ENCODE measurements at regions not wholly inside any gene's neighbourhood (a gene's known extent, or its start where the extent isn't known, plus 50 kb on each side); places are given as distances from the start of the nearest gene placed in this dataset.

DNA sequence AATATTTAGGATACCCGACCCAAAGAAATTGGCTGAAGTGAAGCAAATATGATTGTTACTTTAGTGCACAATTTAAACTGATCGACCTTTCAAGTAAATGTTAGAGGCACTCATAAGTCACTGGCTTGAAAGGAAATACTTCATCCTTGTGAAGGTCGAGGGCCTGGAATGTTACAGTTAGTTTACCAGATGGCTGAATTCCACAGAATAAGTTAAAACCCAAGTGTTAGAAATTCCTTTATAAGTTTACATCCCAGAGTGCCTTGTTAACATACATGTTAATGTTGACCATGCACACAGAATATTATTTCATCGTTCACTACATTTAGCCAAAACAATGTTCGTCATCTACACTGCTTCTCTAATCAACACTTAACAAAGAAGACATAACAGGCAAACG is 235.5 kb upstream of the ANO3 start (continued):
- TF ChIP-seq PREB (CRISPR knock-in tag; IDR thresholded peaks at IDR 0.05; ENCODE audit: borderline replicate concordance) = no peak
- TF ChIP-seq, protein P1, sequence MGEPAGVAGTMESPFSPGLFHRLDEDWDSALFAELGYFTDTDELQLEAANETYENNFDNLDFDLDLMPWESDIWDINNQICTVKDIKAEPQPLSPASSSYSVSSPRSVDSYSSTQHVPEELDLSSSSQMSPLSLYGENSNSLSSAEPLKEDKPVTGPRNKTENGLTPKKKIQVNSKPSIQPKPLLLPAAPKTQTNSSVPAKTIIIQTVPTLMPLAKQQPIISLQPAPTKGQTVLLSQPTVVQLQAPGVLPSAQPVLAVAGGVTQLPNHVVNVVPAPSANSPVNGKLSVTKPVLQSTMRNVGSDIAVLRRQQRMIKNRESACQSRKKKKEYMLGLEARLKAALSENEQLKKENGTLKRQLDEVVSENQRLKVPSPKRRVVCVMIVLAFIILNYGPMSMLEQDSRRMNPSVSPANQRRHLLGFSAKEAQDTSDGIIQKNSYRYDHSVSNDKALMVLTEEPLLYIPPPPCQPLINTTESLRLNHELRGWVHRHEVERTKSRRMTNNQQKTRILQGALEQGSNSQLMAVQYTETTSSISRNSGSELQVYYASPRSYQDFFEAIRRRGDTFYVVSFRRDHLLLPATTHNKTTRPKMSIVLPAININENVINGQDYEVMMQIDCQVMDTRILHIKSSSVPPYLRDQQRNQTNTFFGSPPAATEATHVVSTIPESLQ (CRISPR knock-in tag; IDR thresholded peaks at IDR 0.05) = no peak

DNA sequence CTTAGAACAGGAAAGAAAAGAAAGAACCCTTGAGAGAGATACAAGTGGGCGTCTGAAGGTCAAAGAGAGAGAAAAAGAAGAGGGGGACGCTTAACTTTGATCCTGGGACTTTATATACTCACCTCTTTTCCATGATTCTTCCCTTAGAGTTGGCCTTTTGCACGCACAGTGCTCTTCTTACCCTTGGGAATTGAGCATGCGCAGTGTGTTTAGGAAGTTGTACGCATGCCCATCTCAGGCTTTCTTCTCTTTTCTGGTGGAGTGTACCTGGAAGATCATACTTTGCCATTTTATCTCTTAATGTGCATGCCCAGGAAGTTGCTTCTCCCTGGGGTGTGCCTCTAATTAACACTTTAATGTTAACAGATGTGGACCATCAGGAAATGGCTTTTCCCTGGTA is 229.6 kb upstream of the ANO3 start:
- Mint-ChIP-seq H3K9me3 (peaks cover 8% of the 10 kb centered on the region), H3K36me3 (no peaks in the 10 kb centered on the region), H3K4me3 (no peak overlapping the region), H3K27me3 (ENCODE audit: low read depth) (no peaks in the 10 kb centered on the region), H3K27ac (no peak overlapping the region), H3K4me1 (peaks cover 3% of the 10 kb centered on the region; the same call in 1 of the 2 replicates)
- CTCF ChIA-PET = no interaction called here
- POLR2A ChIA-PET = no interaction called here
- no peak for TF ChIP-seq RELA (CRISPR knock-in tag; IDR thresholded peaks at IDR 0.05; ENCODE audit: borderline replicate concordance)
- no peak for TF ChIP-seq NR3C1 (CRISPR knock-in tag; conservative IDR thresholded peaks at IDR 0.05; ENCODE audit: low read depth)
- TF ChIP-seq SOX15 (CRISPR knock-in tag; IDR thresholded peaks at IDR 0.05) = no peak
- no peak for TF ChIP-seq GRHL2 (CRISPR knock-in tag; IDR thresholded peaks at IDR 0.05; ENCODE audit: insufficient replicate concordance, severe bottlenecking)
- no peak for TF ChIP-seq ZNF425 (CRISPR knock-in tag; conservative IDR thresholded peaks at IDR 0.05)
- TF ChIP-seq SP1 (CRISPR knock-in tag; conservative IDR thresholded peaks at IDR 0.05) = no peak
- TF ChIP-seq ZNF263 (CRISPR knock-in tag; IDR thresholded peaks at IDR 0.05; ENCODE audit: low read depth) = no peak
- TF ChIP-seq MYBL2 (CRISPR knock-in tag; IDR thresholded peaks at IDR 0.05) = no peak
- no peak for TF ChIP-seq ZNF317 (CRISPR knock-in tag; IDR thresholded peaks at IDR 0.05; ENCODE audit: borderline replicate concordance, low read depth)
- no peak for TF ChIP-seq ZMAT4 (CRISPR knock-in tag; IDR thresholded peaks at IDR 0.05)
- TF ChIP-seq CREM (CRISPR knock-in tag; IDR thresholded peaks at IDR 0.05) = no peak
- no peak for TF ChIP-seq TEAD4 (CRISPR knock-in tag; IDR thresholded peaks at IDR 0.05)
- DNase-seq (ENCODE audit: low spot score) = no peak
- no peak for ATAC-seq

DNA sequence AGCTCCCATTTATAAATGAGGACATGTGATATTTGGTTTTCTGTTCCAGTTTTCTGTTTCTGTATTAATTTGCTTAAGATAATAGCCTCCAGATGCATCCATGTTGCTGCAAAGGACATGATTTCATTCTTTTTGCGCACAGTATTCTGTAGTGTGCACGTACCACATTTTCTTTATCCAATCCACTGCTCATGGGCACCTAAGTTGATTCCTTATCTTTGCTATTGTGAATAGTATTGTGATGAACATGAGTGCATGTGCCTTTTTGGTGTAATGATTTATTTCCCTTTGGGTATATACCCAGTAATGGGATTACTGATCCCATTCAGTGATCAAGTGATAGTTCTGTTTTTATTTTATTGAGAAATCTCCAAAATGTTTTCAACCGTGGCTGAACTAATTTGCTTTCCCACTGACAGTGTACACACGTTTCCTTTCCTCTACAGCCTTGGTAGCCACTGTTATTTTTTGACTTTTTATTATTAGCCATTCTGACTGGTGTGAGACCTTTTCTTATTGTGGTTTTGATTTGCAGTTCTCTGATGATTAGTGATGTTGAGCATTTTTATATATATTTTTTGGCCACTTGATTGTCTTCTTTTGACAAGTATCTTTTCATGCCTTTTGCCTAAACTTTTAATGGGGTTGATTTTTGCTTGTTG is 226.0 kb upstream of the ANO3 start:
- Mint-ChIP-seq H3K9me3 (peaks cover 9% of the 10 kb centered on the region), H3K27me3 (ENCODE audit: low read depth) (no peaks in the 10 kb centered on the region), H3K4me1 (peaks cover 2% of the 10 kb centered on the region; the same call in 1 of the 2 replicates), H3K27ac (no peak overlapping the region), H3K4me3 (no peak overlapping the region), H3K36me3 (no peaks in the 10 kb centered on the region)
- ChIA-PET CTCF (no interaction called here), POLR2A (no interaction called here)
- ATAC-seq (no peak), DNase-seq (ENCODE audit: low spot score) (no peak)
- TF ChIP-seq RORB (CRISPR knock-in tag; IDR thresholded peaks at IDR 0.05) = no peak
- TF ChIP-seq ARID4B (CRISPR knock-in tag; IDR thresholded peaks at IDR 0.05; ENCODE audit: borderline replicate concordance) = no peak
- no peak for TF ChIP-seq ZNF671 (CRISPR knock-in tag; IDR thresholded peaks at IDR 0.05)
- TF ChIP-seq NR2C2 (CRISPR knock-in tag; IDR thresholded peaks at IDR 0.05) = no peak
- TF ChIP-seq JAZF1 (CRISPR knock-in tag; IDR thresholded peaks at IDR 0.05) = no peak
- TF ChIP-seq, protein P2, sequence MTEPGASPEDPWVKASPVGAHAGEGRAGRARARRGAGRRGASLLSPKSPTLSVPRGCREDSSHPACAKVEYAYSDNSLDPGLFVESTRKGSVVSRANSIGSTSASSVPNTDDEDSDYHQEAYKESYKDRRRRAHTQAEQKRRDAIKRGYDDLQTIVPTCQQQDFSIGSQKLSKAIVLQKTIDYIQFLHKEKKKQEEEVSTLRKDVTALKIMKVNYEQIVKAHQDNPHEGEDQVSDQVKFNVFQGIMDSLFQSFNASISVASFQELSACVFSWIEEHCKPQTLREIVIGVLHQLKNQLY (CRISPR knock-in tag; IDR thresholded peaks at IDR 0.05) = no peak
- TF ChIP-seq ZNF138 (CRISPR knock-in tag; conservative IDR thresholded peaks at IDR 0.05) = no peak
- TF ChIP-seq CBFB (CRISPR knock-in tag; IDR thresholded peaks at IDR 0.05; ENCODE audit: low read depth) = no peak
